HG03095 (cell line): ENCODE measurements at regions not wholly inside any gene's neighbourhood (a gene's known extent, or its start where the extent isn't known, plus 50 kb on each side); places are given as distances from the start of the nearest gene placed in this dataset.

Experiments used
- ATAC-seq: cut with Tn5 transposase; IDR thresholded peaks from one replicate; pipeline ENCODE4 v1.9.1; 2021; ENCODE audit warnings: moderate library complexity; ENCODE audit not compliant: unreplicated experiment

GRCh38 chr13:89845874-89846273, 1501.6 kb upstream of the MIR17HG start:
- ATAC-seq, result no peak

GRCh38 chr13:89846926-89847585, 1500.4 kb upstream of the MIR17HG start:
- no peak for ATAC-seq

- no peak for ATAC-seq
These were observed 1494.9 kb upstream of the MIR17HG start for GRCh38 chr13:89852570-89852969.

GRCh38 chr13:89856512-89856911, 1491.0 kb upstream of the MIR17HG start:
- no peak for ATAC-seq

- no peak for ATAC-seq
These were observed 1490.0 kb upstream of the MIR17HG start for GRCh38 chr13:89857502-89857901.

- ATAC-seq, result no peak
These were observed 1485.3 kb upstream of the MIR17HG start for GRCh38 chr13:89862011-89862690.

- ATAC-seq, result no peak
These were observed 1484.8 kb upstream of the MIR17HG start for GRCh38 chr13:89862691-89863036.

- no peak for ATAC-seq
These were observed 1482.1 kb upstream of the MIR17HG start for GRCh38 chr13:89865164-89866064.

GRCh38 chr13:89869312-89869711, 1478.2 kb upstream of the MIR17HG start:
- ATAC-seq, result no peak

- ATAC-seq, result no peak
These were observed 1468.6 kb upstream of the MIR17HG start for GRCh38 chr13:89878904-89879303.

GRCh38 chr13:89880201-89880600, 1467.3 kb upstream of the MIR17HG start:
- no peak for ATAC-seq

- ATAC-seq, result no peak
These were observed 1463.5 kb upstream of the MIR17HG start for GRCh38 chr13:89883893-89884448.

- ATAC-seq, result no peak
These were observed 1456.7 kb upstream of the MIR17HG start for GRCh38 chr13:89890806-89891205.

- no peak for ATAC-seq
These were observed 1456.1 kb upstream of the MIR17HG start for GRCh38 chr13:89891416-89891815.

- peak; percentile 74 for ATAC-seq
These were observed 1449.8 kb upstream of the MIR17HG start for GRCh38 chr13:89897681-89898080.

GRCh38 chr13:89899302-89900103, 1448.0 kb upstream of the MIR17HG start:
- no peak for ATAC-seq

GRCh38 chr13:89900104-89900765, 1447.3 kb upstream of the MIR17HG start:
- no peak for ATAC-seq

- no peak for ATAC-seq
These were observed 1445.3 kb upstream of the MIR17HG start for GRCh38 chr13:89902223-89902622.

GRCh38 chr13:89903115-89903514, 1444.4 kb upstream of the MIR17HG start:
- no peak for ATAC-seq

GRCh38 chr13:89910166-89910565, 1437.3 kb upstream of the MIR17HG start:
- no peak for ATAC-seq
